ENCODE measurements at regions not wholly inside any gene's neighbourhood (a gene's known extent, or its start where the extent isn't known, plus 50 kb on each side); places are given as distances from the start of the nearest gene placed in this dataset.

DNA sequence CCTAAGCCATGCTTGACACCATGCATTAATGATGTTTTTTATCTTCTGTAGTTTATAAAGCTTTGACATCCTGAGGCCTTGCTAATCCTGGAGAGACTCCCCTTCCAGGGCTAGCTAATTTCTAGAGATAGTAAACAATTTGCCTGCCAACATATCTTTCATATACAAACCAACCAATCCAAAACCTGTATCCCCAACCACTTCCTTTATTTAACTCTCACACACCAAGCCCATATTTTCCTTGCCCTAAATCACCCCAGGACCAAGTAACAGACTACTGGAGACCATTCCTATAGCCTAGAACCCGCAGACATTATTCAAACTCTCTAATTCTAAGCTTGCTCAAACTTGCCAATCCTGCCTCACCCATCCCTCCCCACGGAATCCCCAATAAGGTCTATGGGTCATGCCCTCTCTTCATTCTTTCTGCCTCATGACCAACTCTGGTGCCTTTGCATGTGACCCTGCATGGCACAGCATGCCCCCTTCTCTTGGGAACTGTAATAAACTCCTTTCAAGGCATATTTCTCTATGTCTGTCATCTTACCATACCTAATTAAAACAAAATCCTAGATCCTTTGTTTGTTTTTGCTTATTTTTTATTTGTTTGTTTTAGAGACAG, 116.6 kb upstream of the CACUL1 start:
- H3K27ac ChIP-seq (ENCODE audit: low read depth, low read length) = no peak overlapping the region
- H3K4me2 ChIP-seq (ENCODE audit: insufficient read depth in 1 of 2, low read depth in 2 of 2, low read length in 2 of 2) = no peak overlapping the region
- H3K36me3 ChIP-seq (ENCODE audit: control insufficient read depth in 2 of 4, insufficient read depth in 4 of 4, low read length in 3 of 4) = no peaks in the 10 kb centered on the region
- H4K91ac ChIP-seq (replicated peaks; ENCODE audit: insufficient read length, low read length) = no peak overlapping the region
- no peaks in the 10 kb centered on the region for H3K79me1 ChIP-seq (ENCODE audit: low read depth, low read length)
- no peak overlapping the region for H3K4me3 ChIP-seq (ENCODE audit: extremely low read depth in 1 of 4, insufficient read depth in 2 of 4, low read depth in 3 of 4, low read length in 4 of 4)
- FAIRE-seq (no peak), DNase-seq (ENCODE audit: low read depth in 1 of 2, low spot score in 2 of 2) (no peak)
- H3K9me3 ChIP-seq (ENCODE audit: insufficient read depth in 2 of 2, low read depth in 1 of 2, low read length in 1 of 2) = no peaks in the 10 kb centered on the region
- no peak overlapping the region for H2BK15ac ChIP-seq (ENCODE audit: low read length)
- WGBS, 2 experiments (ENCODE audit: extremely low coverage in 1 of 2, insufficient coverage in 1 of 2, insufficient read length in 1 of 2, insufficient replicate concordance in 2 of 2, low coverage in 1 of 2, low lambda C conversion rate in 2 of 2, missing lambda C conversion rate in 1 of 2) = 92% methylated on average over 2 of the region's 2 CpGs; no CpG with 5 or more reads in 1 of the 2 experiments
- H3K23me2 ChIP-seq (ENCODE audit: low read depth, low read length) = no peaks in the 10 kb centered on the region; the same call in 1 of the 2 replicates
- H4K20me1 ChIP-seq (replicated peaks in 1 of 2; ENCODE audit: control insufficient read depth in 1 of 2, insufficient read depth in 2 of 2, low read length in 2 of 2) = no peaks in the 10 kb centered on the region
- no peak overlapping the region for H2BK20ac ChIP-seq (ENCODE audit: low read length)
- H4K5ac ChIP-seq (ENCODE audit: insufficient read length, low read depth, low read length) = no peak overlapping the region
- H4K8ac ChIP-seq (ENCODE audit: extremely low read depth, insufficient read depth, low read length) = no peak overlapping the region
- H2AFZ ChIP-seq (ENCODE audit: low read length) = peak overlapping the region; percentile 57; the same call in 1 of the 2 replicates
- no peak overlapping the region for H3K9ac ChIP-seq (replicated peaks in 1 of 4; ENCODE audit: extremely low read depth in 1 of 4, low read depth in 3 of 4, low read length in 3 of 4)
- H2BK5ac ChIP-seq (ENCODE audit: low read depth, low read length) = no peak overlapping the region
- H3K27me3 ChIP-seq (replicated peaks in 1 of 4; ENCODE audit: control insufficient read depth in 3 of 4, extremely low read depth in 1 of 4, insufficient read depth in 3 of 4, low read length in 3 of 4) = no peaks in the 10 kb centered on the region
- no peak overlapping the region for H3K56ac ChIP-seq (replicated peaks; ENCODE audit: insufficient read length, low read depth, low read length)
- no peak overlapping the region for H3K18ac ChIP-seq (ENCODE audit: extremely low read depth, low read length)
- ChIA-PET POLR2A (ENCODE audit: partially characterized antibody) (no interaction called here), CTCF (ENCODE audit: partially characterized antibody) (no interaction called here)
- no peak overlapping the region for H2AK5ac ChIP-seq (ENCODE audit: low read depth, low read length)
- H2BK120ac ChIP-seq (replicated peaks; ENCODE audit: low read depth, low read length) = no peak overlapping the region
- no peaks in the 10 kb centered on the region for H3K79me2 ChIP-seq (ENCODE audit: control insufficient read depth in 1 of 2, insufficient read depth in 2 of 2, low read length in 2 of 2)
- H3K4ac ChIP-seq (replicated peaks; ENCODE audit: insufficient read length, low read depth, low read length) = no peak overlapping the region
- H3K14ac ChIP-seq (ENCODE audit: insufficient read length) = no peak overlapping the region
- H3K23ac ChIP-seq (ENCODE audit: insufficient read length) = no peak overlapping the region
- no peak for TF ChIP-seq SUZ12 (IDR thresholded peaks at IDR 0.05; ENCODE audit: low read length)
- no peak for TF ChIP-seq TCF12 (IDR thresholded peaks at IDR 0.05; ENCODE audit: low read depth, low read length)
- TF ChIP-seq RBBP5 (IDR thresholded peaks at IDR 0.05; ENCODE audit: borderline replicate concordance, low read depth, low read length) = no peak
- TF ChIP-seq NRF1 (IDR thresholded peaks at IDR 0.05; ENCODE audit: low read depth, low read length) = no peak
- TF ChIP-seq ATF2 (IDR thresholded peaks at IDR 0.05; ENCODE audit: low read length) = no peak
- no peak for TF ChIP-seq POLR2AphosphoS5 (IDR thresholded peaks at IDR 0.05; ENCODE audit: low read depth, low read length)
- no peak overlapping the region for H2BK12ac ChIP-seq (ENCODE audit: low read depth, low read length)
- peaks cover 0 to 3% (median 3%) of the 10 kb centered on the region in 4 experiments; a peak in 3 of 7 replicates for H3K4me1 ChIP-seq (replicated peaks in 1 of 4; ENCODE audit: control insufficient read depth in 3 of 4, insufficient read depth in 4 of 4, low read length in 3 of 4)

All from H1 (cell line).